ENCODE measurements at regions not wholly inside any gene's neighbourhood (a gene's known extent, or its start where the extent isn't known, plus 50 kb on each side); places are given as distances from the start of the nearest gene placed in this dataset.

- Histone ChIP-seq H3K27me3 (ENCODE audit: control insufficient read depth in 5 of 5, insufficient read depth in 4 of 5, low read length in 5 of 5) (no peaks in the 10 kb centered on the region), H3K9me3 (ENCODE audit: control insufficient read depth in 5 of 5, low read length in 5 of 5) (no peaks in the 10 kb centered on the region), H3K36me3 (ENCODE audit: control insufficient read depth in 5 of 5, insufficient read depth in 5 of 5, low read length in 5 of 5) (no peaks in the 10 kb centered on the region), H3K27ac (ENCODE audit: low read depth, low read length) (no peak overlapping the region), H3K9ac (ENCODE audit: low read length in 5 of 5) (no peak overlapping the region), H3K4me3 (ENCODE audit: low read depth in 1 of 5, low read length in 5 of 5) (no peak overlapping the region), H3K4me1 (ENCODE audit: control insufficient read depth in 5 of 5, insufficient read depth in 5 of 5, low read length in 5 of 5) (peaks cover 0 to 3% (median 0%) of the 10 kb centered on the region in 5 donors)
Observed at GRCh38 chr6:22643780-22644179, 74.4 kb downstream of the HDGFL1 start.

- Histone ChIP-seq H3K27ac (ENCODE audit: low read depth, low read length) (no peak overlapping the region), H3K36me3 (ENCODE audit: control insufficient read depth in 5 of 5, insufficient read depth in 5 of 5, low read length in 5 of 5) (no peaks in the 10 kb centered on the region), H3K9me3 (ENCODE audit: control insufficient read depth in 5 of 5, low read length in 5 of 5) (no peaks in the 10 kb centered on the region), H3K4me1 (ENCODE audit: control insufficient read depth in 5 of 5, insufficient read depth in 5 of 5, low read length in 5 of 5) (peaks cover 0 to 3% (median 0%) of the 10 kb centered on the region in 5 donors), H3K4me3 (ENCODE audit: low read depth in 1 of 5, low read length in 5 of 5) (no peak overlapping the region), H3K27me3 (ENCODE audit: control insufficient read depth in 5 of 5, insufficient read depth in 4 of 5, low read length in 5 of 5) (no peaks in the 10 kb centered on the region), H3K9ac (ENCODE audit: low read length in 5 of 5) (no peak overlapping the region)
Observed at GRCh38 chr6:22647719-22648118, 78.4 kb downstream of the HDGFL1 start.

GRCh38 chr6:22651731-22652130, 82.4 kb downstream of the HDGFL1 start:
- H3K9ac ChIP-seq (ENCODE audit: low read length in 5 of 5), result no peak overlapping the region
- no peak overlapping the region for H3K27ac ChIP-seq (ENCODE audit: low read depth, low read length)
- no peak overlapping the region for H3K4me3 ChIP-seq (ENCODE audit: low read depth in 1 of 5, low read length in 5 of 5)
- H3K9me3 ChIP-seq (ENCODE audit: control insufficient read depth in 5 of 5, low read length in 5 of 5), result no peaks in the 10 kb centered on the region
- H3K4me1 ChIP-seq (ENCODE audit: control insufficient read depth in 5 of 5, insufficient read depth in 5 of 5, low read length in 5 of 5), result peaks cover 0 to 3% (median 0%) of the 10 kb centered on the region in 5 donors
- H3K27me3 ChIP-seq (ENCODE audit: control insufficient read depth in 5 of 5, insufficient read depth in 4 of 5, low read length in 5 of 5), result no peaks in the 10 kb centered on the region
- no peaks in the 10 kb centered on the region for H3K36me3 ChIP-seq (ENCODE audit: control insufficient read depth in 5 of 5, insufficient read depth in 5 of 5, low read length in 5 of 5)

DNA sequence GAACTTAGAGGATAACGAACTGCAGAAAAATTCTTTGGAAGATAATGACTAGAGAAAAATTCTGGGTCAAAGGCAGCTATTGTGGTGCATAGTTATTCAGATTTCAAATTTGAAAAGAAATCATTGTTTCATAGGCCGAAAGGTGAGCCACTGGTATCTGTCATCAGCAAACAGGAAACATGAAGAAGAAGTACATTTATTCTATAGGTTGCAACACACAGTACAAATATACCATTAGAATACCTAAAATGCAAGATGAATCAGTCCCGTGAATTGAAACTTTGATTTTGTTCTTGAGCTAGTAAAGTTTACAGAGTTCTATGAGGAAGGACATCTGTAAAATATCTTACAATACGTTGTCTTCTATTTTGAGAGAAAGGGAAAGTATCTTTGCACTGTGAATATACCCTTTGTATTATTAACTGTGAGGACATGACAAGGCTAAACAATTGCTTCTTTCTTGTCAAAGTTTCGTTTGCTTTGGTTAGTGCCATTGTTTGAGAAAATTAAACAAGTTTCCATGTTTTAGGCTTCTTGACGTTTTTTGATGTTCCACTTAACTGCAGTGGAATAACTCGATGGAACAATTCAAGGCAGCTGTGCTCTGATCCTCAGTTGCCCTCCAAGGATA, 84.7 kb downstream of the HDGFL1 start:
- Histone ChIP-seq H3K27me3 (ENCODE audit: control insufficient read depth in 5 of 5, insufficient read depth in 4 of 5, low read length in 5 of 5) (no peaks in the 10 kb centered on the region), H3K27ac (ENCODE audit: low read depth, low read length) (no peak overlapping the region), H3K36me3 (ENCODE audit: control insufficient read depth in 5 of 5, insufficient read depth in 5 of 5, low read length in 5 of 5) (no peaks in the 10 kb centered on the region), H3K4me1 (ENCODE audit: control insufficient read depth in 5 of 5, insufficient read depth in 5 of 5, low read length in 5 of 5) (no peaks in the 10 kb centered on the region), H3K4me3 (ENCODE audit: low read depth in 1 of 5, low read length in 5 of 5) (no peak overlapping the region), H3K9me3 (ENCODE audit: control insufficient read depth in 5 of 5, low read length in 5 of 5) (no peaks in the 10 kb centered on the region), H3K9ac (ENCODE audit: low read length in 5 of 5) (no peak overlapping the region)

GRCh38 chr6:22656706-22657351, 87.5 kb downstream of the HDGFL1 start:
- H3K4me3 ChIP-seq (ENCODE audit: low read depth in 1 of 5, low read length in 5 of 5), result no peak overlapping the region
- H3K9me3 ChIP-seq (ENCODE audit: control insufficient read depth in 5 of 5, low read length in 5 of 5), result no peaks in the 10 kb centered on the region
- no peaks in the 10 kb centered on the region for H3K27me3 ChIP-seq (ENCODE audit: control insufficient read depth in 5 of 5, insufficient read depth in 4 of 5, low read length in 5 of 5)
- H3K27ac ChIP-seq (ENCODE audit: low read depth, low read length), result no peak overlapping the region
- H3K4me1 ChIP-seq (ENCODE audit: control insufficient read depth in 5 of 5, insufficient read depth in 5 of 5, low read length in 5 of 5), result no peaks in the 10 kb centered on the region
- no peak overlapping the region for H3K9ac ChIP-seq (ENCODE audit: low read length in 5 of 5)
- H3K36me3 ChIP-seq (ENCODE audit: control insufficient read depth in 5 of 5, insufficient read depth in 5 of 5, low read length in 5 of 5), result no peaks in the 10 kb centered on the region

GRCh38 chr6:22657352-22657980, 88.1 kb downstream of the HDGFL1 start:
- H3K27me3 ChIP-seq (ENCODE audit: control insufficient read depth in 5 of 5, insufficient read depth in 4 of 5, low read length in 5 of 5), result no peaks in the 10 kb centered on the region
- no peak overlapping the region for H3K9ac ChIP-seq (ENCODE audit: low read length in 5 of 5)
- H3K4me1 ChIP-seq (ENCODE audit: control insufficient read depth in 5 of 5, insufficient read depth in 5 of 5, low read length in 5 of 5), result no peaks in the 10 kb centered on the region
- H3K9me3 ChIP-seq (ENCODE audit: control insufficient read depth in 5 of 5, low read length in 5 of 5), result no peaks in the 10 kb centered on the region
- no peaks in the 10 kb centered on the region for H3K36me3 ChIP-seq (ENCODE audit: control insufficient read depth in 5 of 5, insufficient read depth in 5 of 5, low read length in 5 of 5)
- no peak overlapping the region for H3K4me3 ChIP-seq (ENCODE audit: low read depth in 1 of 5, low read length in 5 of 5)
- no peak overlapping the region for H3K27ac ChIP-seq (ENCODE audit: low read depth, low read length)

GRCh38 chr6:22658183-22658582, 88.8 kb downstream of the HDGFL1 start:
- no peaks in the 10 kb centered on the region for H3K36me3 ChIP-seq (ENCODE audit: control insufficient read depth in 5 of 5, insufficient read depth in 5 of 5, low read length in 5 of 5)
- H3K27me3 ChIP-seq (ENCODE audit: control insufficient read depth in 5 of 5, insufficient read depth in 4 of 5, low read length in 5 of 5), result no peaks in the 10 kb centered on the region
- no peaks in the 10 kb centered on the region for H3K4me1 ChIP-seq (ENCODE audit: control insufficient read depth in 5 of 5, insufficient read depth in 5 of 5, low read length in 5 of 5)
- H3K27ac ChIP-seq (ENCODE audit: low read depth, low read length), result no peak overlapping the region
- H3K9ac ChIP-seq (ENCODE audit: low read length in 5 of 5), result no peak overlapping the region
- H3K4me3 ChIP-seq (ENCODE audit: low read depth in 1 of 5, low read length in 5 of 5), result no peak overlapping the region
- H3K9me3 ChIP-seq (ENCODE audit: control insufficient read depth in 5 of 5, low read length in 5 of 5), result no peaks in the 10 kb centered on the region

DNA sequence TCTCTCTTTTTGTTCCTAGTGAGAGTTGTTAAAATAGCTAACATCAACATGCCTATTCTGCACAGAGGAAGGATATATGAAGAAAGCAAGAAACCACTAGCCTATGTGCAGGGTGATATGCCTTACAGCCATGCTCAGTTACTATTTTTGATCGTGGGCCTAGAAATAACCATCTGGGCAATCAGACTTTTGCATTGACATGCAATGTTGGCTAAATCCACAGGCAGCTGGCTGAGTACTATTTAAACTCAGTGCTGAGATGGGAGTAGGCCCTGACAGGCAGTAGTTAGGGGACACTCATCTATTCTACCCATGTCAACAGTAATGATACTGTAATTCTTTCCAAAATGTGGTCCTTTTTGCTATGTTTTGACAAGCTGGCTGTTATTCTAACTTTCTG, 89.6 kb downstream of the HDGFL1 start:
- Histone ChIP-seq H3K27me3 (ENCODE audit: control insufficient read depth in 5 of 5, insufficient read depth in 4 of 5, low read length in 5 of 5) (no peaks in the 10 kb centered on the region), H3K4me3 (ENCODE audit: low read depth in 1 of 5, low read length in 5 of 5) (no peak overlapping the region), H3K36me3 (ENCODE audit: control insufficient read depth in 5 of 5, insufficient read depth in 5 of 5, low read length in 5 of 5) (no peaks in the 10 kb centered on the region), H3K27ac (ENCODE audit: low read depth, low read length) (no peak overlapping the region), H3K4me1 (ENCODE audit: control insufficient read depth in 5 of 5, insufficient read depth in 5 of 5, low read length in 5 of 5) (no peaks in the 10 kb centered on the region), H3K9ac (ENCODE audit: low read length in 5 of 5) (no peak overlapping the region), H3K9me3 (ENCODE audit: control insufficient read depth in 5 of 5, low read length in 5 of 5) (no peaks in the 10 kb centered on the region)

DNA sequence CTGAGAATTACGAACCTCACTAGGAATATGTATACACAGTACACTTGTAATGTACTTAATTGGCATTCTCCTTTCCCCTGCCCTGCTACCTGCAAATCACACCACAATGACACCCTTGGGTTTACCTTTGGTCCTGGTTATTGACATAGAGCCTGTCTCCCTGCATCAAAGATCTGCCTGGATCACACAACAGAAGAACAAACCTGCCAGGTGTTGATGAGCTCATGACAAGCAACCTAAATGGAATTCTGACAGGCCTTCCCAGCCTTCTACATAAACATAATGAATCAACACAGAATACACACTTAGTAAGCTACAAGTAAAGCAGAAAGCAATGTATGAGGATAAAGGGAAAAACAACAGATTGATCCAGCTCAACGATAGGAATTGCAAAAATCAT, 95.6 kb downstream of the HDGFL1 start:
- H3K9me3 ChIP-seq (ENCODE audit: control insufficient read depth in 5 of 5, low read length in 5 of 5), result no peaks in the 10 kb centered on the region
- H3K27me3 ChIP-seq (ENCODE audit: control insufficient read depth in 5 of 5, insufficient read depth in 4 of 5, low read length in 5 of 5), result no peaks in the 10 kb centered on the region
- no peak overlapping the region for H3K4me3 ChIP-seq (ENCODE audit: low read depth in 1 of 5, low read length in 5 of 5)
- H3K4me1 ChIP-seq (ENCODE audit: control insufficient read depth in 5 of 5, insufficient read depth in 5 of 5, low read length in 5 of 5), result peaks cover 0 to 8% (median 3%) of the 10 kb centered on the region in 5 donors
- no peaks in the 10 kb centered on the region for H3K36me3 ChIP-seq (ENCODE audit: control insufficient read depth in 5 of 5, insufficient read depth in 5 of 5, low read length in 5 of 5)
- H3K27ac ChIP-seq (ENCODE audit: low read depth, low read length), result no peak overlapping the region
- H3K9ac ChIP-seq (ENCODE audit: low read length in 5 of 5), result no peak overlapping the region

GRCh38 chr6:22666021-22666420, 96.7 kb downstream of the HDGFL1 start:
- no peaks in the 10 kb centered on the region for H3K9me3 ChIP-seq (ENCODE audit: control insufficient read depth in 5 of 5, low read length in 5 of 5)
- no peaks in the 10 kb centered on the region for H3K27me3 ChIP-seq (ENCODE audit: control insufficient read depth in 5 of 5, insufficient read depth in 4 of 5, low read length in 5 of 5)
- H3K4me3 ChIP-seq (ENCODE audit: low read depth in 1 of 5, low read length in 5 of 5), result no peak overlapping the region
- H3K4me1 ChIP-seq (ENCODE audit: control insufficient read depth in 5 of 5, insufficient read depth in 5 of 5, low read length in 5 of 5), result peaks cover 3 to 17% (median 3%) of the 10 kb centered on the region in 5 donors
- no peaks in the 10 kb centered on the region for H3K36me3 ChIP-seq (ENCODE audit: control insufficient read depth in 5 of 5, insufficient read depth in 5 of 5, low read length in 5 of 5)
- no peak overlapping the region for H3K9ac ChIP-seq (ENCODE audit: low read length in 5 of 5)
- H3K27ac ChIP-seq (ENCODE audit: low read depth, low read length), result no peak overlapping the region

Measured in subcutaneous abdominal adipose tissue (tissue), 5 donors.